NCI-H226 (cell line): ENCODE measurements at regions not wholly inside any gene's neighbourhood (a gene's known extent, or its start where the extent isn't known, plus 50 kb on each side); places are given as distances from the start of the nearest gene placed in this dataset.
A peak's percentile ranks its signal among the peaks of the same experiment; 100 is the strongest.

Experiments used
- DNase-seq: peaks from one replicate; pipeline ENCODE4 v3.0.0-alpha.2; 2015

DNA sequence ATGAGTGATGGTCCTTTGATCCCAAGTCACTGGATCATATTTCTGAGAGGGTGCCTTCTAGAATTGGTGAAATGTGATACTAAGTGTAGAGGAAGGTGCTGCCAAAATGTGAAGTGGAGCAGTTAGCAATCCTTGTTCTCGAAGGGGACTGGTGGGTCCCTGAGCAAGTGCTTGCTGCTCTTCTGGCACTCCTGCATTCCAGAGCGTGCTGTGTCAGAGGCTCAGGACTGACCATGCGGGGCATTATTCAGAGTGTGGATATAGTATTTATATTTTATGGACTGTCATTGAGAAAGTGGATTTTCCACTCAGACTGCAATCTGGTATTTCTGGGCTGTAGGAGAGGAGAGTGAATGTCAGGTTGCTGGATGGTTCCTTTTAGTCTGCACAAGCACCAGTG, 152.6 kb upstream of the KL start:
- no peak for DNase-seq

DNA sequence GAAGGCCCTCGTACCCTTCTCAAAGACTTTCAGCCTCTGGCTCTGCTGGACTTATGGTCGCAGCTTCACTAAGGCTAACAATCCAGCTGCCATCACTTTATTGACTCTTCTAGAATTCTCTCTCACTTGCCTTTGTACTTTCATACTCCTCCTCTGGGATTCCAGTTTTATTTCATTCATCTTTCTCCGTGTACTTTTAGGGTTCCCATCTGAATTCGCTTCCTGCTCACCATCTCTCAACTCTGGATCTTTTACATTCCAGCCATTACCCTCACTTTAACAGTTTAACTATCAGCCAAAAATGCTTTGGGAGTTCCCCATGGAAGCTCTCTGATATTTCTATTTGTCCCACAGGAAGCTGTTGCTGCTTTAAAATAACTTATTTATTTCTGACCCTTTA, 149.3 kb upstream of the KL start:
- DNase-seq, result no peak

DNA sequence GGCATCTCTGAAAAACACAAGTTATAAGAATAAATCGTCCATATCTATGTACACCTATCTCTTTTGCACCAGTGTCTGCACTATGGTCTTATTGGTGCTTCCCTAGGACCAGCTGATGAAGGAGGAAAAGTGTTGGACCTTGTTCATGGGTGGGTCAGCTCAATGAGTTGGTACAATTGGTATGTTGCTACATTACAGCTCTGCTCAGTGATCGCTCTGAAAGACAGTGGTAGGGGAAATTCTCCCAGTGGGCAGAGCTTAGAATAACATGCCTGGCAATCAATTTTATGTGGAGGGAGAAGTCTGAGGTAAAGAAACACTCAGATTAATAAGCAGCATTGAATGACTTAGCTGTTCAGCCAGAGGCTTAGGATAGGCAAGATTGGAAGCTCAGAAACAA, 138.7 kb upstream of the KL start:
- no peak for DNase-seq

DNA sequence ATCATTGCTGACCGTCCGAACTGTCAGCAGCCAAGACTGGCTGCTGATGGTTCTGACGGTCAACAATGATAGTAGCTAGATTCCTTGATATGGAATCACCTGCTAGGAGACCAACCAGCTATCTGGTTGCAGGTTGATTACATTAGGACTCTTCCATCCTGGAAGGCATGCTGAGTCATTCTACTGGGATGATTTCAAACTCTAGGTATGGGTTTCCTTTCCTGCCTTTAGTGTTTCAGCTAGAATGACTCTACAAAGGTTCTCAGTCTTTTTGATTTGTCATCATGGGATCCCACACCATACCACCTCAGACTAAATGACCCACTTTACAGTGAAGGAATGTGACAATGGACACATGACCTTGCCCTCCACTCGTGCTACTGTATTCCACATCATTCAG, 138.1 kb upstream of the KL start:
- DNase-seq, result peak; percentile 54

DNA sequence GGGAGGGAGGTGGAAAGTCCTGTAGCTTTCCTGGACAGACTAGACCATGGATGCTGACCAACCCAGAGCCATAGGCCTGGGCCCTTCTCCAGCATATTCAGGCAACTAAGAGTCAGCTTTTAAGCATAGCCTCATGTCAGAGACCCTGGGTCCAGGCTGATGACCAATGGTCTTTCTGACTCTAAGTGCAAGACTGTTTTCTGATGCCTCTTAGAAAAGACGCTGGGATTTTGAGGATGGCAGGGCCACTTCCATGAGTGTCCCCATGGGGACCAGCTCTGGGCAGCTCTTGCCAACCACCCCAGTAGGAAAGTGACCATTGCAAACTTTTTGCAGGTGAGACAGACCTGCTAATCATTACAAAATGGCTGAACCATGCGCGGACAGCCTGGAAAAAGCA, 135.6 kb upstream of the KL start:
- DNase-seq, result no peak

DNA sequence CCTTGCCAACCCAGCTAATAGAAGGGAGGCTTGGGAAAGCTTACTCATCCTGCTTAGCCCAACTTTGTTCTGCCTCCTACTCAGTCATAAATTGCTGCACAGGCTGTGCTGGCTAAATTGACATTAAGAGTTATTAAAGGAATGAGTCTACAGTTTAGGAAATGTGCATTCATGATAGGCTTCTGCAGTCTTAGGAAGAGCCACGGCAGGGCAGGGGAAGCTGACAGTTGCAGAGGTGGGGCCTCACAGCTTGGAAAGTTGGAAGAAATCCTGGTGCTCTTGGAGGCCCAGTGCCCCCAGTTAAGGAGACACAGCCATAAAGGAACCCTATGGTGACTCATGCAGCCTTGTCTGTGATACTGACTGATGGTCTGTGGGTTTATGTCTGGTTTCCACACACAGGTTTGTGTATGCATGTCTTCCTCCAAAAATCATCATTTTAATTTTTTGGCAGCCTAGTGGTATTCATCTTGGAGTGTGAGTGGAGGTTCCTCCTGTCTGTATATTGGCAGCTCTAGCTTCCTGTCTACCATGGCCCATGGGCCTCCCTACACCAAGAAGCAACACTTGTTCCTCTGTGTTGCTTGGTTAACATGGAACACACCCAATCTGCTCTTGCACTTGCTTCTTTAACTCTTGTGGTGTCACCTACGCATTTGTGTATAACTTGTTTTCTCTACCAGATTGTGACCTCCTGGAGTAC, 135.0 kb upstream of the KL start:
- peak; percentile 30 for DNase-seq

DNA sequence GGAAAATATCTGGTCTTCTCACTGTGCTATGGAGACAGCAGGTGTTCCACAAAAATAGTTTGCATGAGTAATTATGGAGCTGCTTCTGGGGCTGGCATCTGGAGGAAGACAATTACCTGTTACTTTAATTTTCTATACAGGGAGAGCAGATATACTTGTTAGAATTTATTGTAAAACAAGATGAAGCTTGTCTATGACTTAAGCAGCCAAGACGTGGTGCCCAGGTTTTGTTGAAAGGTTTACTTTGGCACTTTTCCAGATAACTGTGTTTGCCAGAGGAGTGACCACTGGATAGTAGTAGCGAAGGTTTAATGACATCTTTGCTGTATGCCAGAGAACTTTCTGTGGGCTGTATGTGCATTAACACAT, 134.5 kb upstream of the KL start:
- DNase-seq, result no peak

DNA sequence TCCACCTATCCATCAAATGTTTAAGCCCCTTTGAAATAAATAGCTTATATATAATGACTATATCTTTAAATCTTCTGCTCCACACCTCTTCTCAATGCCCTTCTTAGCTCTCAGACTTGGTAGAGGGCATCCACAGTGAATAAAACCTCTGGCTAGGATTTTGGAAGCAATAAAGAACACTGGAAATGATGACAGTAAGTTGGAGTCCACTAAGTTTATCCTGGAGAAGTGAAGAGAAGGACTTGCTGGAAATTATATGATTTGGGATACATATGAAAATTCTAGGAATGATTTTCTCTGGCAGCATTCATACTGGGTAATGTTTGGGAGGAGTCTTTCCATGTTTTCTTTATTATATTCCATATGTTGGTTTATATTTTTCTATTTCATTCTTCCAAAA, 133.5 kb upstream of the KL start:
- DNase-seq, result no peak

DNA sequence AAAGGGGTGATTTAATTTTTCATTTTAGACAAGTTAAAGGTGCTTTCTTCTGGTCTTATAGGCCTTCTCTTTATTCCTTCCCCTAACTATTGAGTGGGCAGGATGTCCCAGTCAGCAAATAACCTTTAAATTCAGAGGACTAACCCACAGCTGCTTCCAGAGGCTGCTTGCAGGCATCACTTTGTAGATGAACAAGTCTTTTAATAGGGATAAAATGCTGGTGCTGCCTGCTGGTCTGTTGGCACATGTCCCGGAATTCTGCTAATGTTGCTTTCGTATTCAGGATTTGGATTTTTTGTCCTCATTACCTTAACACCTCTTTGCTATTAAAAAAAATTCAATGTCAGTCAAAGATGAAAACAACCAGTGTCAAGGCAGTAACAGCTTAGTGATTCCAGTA, 132.7 kb upstream of the KL start:
- no peak for DNase-seq

DNA sequence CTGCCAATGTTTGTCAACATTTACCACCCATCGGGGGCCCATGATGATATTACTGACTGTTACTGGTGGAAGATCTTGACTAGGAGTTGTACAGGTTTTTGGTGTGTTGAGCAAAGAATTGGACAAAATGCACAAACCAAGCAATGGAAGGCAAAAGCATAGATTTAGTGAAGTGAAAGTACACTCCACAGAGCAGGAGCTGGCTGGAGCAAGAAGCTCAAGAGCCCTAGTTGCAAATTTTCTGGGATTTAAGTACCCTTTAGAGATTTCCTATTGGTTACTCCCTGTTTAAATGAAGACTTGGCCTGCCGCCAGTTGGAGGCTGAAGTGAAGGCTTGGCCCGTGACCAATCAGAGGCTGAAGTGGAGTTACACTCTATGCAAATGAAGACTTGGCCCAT, 128.6 kb upstream of the KL start:
- no peak for DNase-seq

DNA sequence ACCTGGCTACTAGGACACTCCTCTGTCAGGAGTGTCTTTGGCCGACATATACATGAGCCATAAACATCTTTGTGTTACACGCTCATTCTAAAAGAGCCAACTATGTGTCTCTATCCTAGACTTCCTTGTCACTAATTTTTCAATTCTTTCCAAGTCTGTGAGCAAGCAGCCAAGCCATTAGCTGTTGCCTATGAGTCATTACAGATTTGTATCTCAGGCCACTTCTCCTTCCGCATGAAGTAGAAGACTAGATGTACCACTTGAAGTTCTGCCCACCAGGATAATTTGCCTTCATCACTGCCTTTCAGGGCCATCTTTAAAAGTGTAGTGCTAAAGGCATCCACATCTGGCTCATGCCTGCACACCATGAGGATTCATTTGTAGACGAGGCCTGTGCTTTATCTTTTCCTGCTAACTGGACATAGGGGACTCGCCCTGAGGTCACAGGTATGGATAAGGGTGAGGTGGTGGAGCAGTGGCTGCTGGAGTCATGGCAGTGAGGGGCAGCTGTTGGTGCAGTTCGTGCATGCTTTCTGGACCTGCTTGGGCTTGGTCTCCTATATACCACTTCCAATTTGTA, 126.1 kb upstream of the KL start:
- no peak for DNase-seq

DNA sequence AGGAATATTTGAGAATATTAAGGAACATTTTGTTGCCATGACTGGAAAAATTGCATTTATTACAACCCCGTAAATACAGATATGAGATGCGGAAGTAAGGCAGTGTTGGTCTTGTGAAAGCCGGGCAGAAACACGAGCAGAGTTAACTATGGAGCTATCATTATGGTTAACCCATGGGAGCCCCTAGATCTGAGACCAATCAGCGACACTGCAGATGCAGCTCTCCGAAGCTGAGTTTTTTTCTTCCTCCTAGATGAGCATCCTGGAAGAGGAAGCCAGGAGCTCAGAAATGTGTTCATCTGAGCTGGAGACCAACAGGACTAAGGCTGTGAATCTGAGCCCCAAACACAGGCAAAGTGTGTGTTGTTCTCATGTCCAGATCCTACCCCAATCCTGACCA, 123.0 kb upstream of the KL start:
- no peak for DNase-seq

DNA sequence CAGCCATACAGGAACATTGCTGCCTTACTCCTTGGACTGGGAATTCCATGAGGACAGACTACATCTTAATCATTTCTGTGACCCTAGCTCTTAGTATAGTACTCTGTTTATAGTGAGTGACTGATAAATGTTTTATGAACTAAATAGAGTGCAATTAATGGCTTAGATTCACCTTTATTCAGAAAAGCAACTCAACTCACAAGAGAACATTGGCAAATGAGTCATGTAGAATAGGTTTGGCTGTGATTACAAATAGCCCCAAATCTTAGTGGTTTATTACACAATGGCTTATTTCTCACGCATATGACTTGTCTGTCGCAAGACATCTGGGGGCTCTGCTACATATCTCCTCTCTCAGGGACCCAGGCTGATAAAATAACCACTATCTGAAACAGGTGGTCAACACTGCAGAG, 121.6 kb upstream of the KL start:
- DNase-seq, result peak; percentile 2

DNA sequence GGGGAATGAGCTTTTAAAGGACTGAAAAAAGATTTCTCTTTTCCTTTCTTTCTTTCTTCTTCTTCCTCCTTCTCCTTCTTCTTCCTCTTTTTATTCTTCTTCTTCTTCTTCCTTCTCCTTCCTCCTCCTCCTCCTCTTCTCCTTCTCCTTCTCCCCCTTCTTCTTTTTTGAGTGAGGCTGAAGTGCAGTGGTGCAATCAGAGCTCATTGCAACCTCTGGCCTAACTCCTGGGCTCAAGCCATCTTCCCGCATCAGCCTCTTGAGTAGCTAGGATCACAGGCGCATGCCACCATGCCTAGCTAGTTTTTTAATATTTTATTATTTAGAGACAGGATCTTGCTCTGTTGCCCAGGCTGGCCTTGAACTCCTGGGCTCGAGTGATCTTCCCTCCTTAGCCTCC, 120.9 kb upstream of the KL start:
- DNase-seq, result no peak

DNA sequence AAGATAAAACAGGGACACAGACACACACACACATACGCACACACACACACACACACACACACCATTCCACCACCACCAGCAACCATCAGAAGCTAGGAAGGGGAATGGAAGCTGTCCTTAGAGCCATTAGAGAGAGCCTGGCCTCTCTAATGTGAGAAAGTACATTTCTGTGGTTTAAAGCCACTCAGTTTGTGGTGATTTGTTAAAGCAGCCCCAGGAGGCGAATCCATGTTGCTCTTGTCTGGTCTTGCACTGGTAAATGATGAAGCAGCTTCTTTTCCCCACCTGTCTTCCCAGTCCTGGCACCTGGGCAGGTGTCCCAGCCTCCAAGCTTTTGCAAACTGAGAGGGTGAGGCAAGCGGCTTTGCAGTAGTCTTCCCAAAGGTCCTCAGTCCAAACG, 118.9 kb upstream of the KL start:
- no peak for DNase-seq

DNA sequence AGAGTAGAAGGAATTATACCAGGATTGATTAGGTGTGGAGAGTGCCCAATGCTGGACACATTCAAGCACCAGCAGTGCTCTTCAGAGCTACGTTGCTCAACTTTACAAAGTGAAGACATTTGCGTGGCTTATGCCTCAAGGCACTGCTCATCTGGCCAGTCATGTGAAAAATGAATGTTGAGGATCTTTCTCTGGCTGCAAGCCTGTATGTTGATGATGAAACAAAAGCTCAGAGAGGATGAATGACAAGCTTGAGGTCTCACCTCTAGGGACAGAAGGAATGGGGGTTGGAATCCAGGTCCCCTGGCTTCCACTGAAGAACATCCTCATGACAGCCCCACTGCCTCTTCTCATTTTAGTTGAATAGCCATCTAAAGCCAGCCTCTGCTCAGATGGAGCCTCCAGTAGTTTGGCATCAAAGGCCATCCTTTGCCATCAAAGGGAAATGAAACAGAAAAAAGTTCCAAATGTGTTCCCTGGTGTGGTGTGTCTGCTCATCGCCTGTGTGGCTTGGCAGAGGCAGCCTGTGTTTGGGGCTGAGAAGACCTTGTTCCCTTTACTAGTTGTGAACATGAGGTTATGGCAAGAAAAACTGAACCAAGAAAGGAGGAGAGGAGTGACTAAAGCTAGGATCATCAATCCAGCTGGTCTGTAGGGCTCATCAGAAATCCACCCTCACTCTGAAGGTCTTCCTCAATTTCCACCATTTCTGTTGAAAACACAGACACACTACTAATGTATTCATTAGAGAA, 114.0 kb upstream of the KL start:
- no peak for DNase-seq

DNA sequence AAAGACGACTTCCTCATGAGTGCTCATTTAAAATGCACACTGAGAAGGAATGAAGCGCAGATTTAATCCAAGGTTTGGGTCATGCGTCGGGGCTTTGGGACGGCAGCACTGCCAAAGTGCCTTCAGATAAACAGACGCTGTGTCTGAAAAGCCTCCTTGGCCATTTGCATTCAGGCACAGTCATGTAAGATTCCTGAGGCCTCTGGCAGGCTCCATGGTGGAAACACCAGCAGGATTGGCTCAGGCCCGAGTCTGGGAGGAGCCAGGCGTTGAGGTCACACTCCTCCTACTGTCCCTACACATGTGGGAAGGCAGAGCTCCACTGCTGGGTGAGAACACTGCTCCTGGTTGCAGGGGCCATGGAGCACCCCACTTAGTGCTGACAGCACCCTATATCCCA, 113.3 kb upstream of the KL start:
- DNase-seq, result no peak

DNA sequence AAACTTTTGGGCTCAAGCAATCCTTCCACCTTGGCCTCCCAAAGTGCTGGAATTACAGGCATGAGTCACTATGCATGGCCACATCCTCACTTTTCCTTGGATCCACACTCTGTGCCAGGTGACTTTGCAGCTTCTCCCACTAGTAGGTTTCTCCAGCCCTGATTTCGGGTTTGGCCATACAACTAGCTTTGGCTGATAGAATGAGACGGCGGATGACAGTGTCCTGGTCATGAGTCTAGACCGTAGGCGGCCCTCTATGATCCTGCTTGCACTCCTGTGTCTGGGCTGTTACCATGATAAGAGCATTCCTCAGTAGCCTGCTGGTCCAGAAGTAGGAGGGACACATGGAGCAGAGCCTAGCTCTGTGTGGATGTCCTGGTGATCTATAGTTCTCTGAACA, 112.5 kb upstream of the KL start:
- no peak for DNase-seq

DNA sequence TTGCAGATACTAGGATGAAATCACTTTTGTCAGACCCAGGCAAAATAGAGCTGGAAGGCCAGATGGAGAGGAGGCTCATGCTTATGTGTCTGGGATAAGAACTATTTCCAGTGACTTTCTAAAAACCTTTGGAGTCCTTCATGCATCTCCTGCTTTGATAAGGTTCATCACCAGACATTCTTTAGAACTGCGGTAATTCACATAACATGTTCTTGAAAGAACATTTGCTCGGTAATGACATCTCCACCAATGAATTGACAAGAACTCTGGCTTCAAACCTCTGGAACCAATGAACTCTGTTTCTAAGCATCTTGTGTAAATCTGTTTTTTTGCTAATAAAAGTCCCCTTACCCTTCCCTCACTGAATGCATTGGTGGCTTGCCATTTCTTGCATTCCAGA, 112.0 kb upstream of the KL start:
- no peak for DNase-seq

DNA sequence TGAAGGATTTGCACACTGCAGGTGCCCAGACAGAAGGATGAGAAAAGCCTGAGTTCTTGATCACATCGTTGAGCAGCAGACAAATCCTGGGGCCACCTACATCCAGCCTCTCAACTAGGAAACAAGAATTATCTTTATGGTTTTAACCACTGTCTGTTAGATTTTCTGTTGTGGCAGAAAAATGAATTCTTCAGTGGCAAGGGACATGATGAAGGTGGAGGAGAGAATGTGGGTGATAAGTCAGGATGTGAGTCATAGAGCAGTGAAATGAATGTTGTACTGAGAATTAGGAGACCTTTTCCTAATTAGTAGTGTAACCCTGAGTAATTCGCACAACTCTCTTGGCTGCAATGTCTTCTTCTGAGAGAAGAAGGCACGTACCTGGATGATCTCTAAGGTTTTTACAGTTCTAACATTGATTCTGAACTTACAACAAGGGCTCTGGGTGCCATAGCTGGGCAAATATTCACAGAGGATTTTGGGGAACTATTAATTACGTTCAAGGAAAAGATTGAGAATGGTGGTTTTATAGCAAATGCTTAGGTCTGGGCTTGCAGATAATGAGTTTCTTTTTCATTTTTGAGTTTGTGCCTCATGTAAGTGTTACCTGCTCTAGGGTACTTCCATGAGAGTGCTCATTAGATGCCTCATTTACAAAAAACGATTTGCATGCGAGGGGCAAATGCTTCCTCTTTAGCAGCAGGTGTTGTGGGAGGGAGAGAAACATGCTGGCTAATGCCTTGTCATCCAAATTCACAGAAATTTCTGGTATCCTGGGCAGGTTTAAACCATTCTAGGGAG, 111.0 kb upstream of the KL start:
- no peak for DNase-seq

DNA sequence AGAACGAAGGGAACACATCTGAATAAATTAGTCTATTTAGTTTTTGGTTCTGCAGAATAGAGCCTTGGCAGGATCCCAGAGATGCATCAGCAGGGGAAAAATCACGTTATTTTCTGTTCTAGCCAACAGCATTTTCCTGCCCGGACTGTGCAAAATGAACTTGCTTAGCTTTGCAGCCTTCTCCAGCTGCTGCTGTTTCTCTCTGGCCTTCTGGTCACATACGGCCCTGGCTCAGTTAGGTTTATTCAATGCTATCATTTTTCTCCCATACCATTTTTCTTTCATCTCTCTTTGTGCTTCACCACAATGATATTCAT, 110.4 kb upstream of the KL start:
- no peak for DNase-seq

DNA sequence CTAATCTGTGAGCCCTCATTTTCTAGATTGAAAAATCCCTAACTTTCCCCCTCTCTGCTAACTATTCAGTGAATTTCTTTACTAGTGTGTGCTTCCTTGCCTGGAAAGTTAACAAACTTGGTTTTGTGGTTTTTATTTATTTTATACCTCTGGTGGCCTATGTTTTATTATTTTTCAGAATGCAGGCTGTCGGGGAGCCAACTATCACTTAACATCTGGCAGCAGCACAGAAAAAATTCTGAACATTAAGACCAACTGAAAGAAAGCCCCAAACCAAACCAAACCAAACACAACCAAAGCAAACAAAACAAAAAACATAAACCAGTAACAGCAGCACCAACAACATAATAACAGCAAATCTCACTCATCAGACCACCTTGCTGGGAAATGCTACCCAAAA, 109.0 kb upstream of the KL start:
- DNase-seq, result no peak

DNA sequence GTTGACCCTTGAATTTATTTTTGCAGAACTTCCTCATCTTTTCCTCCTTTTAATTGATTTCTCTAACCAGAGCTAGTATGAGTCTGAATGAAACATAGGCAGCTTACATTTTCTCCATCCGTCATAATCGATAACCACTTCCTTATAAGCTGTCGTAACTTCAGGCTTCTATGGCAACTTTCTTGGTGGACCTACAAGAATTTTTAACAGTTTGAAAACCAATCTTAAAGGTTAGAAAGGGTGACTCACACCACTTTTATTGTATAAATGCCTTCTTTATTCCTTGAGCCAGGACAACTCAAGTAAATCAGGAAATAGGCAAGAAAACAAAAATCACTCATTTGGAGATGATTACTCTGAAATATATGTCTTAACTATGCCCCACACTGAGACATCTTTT, 105.7 kb upstream of the KL start:
- DNase-seq, result no peak

DNA sequence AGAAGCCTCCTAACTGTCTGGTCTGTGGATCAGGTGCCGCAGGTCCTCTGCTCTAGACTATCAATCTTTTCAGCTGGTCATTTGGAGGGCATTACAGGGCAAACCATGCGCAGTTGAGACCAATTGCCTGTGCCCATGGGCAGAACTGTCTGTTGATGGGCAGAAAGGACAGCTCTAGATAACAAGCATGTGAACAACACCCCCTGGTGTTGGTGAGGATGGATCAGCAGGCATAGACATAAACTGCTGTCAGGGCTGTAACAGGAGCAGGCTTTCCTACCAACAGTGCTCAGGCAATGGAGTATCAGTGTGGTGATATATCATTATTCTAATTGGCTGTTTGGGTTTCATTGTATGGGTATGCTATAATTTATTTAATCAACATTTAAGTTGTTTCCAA, 104.7 kb upstream of the KL start:
- no peak for DNase-seq
